DOHH2 (cell line): ENCODE measurements at regions not wholly inside any gene's neighbourhood (a gene's known extent, or its start where the extent isn't known, plus 50 kb on each side); places are given as distances from the start of the nearest gene placed in this dataset.

Experiments used
- H3F3A ChIP-seq: fragments of 200-600 bp; sonication (generic), shearing (Covaris generic); 2 replicates; pipeline ENCODE4 v1.6.0; 2016; ENCODE audit warnings: antibody characterized with exemption, mild to moderate bottlenecking; ENCODE audit not compliant: control insufficient read depth, insufficient read depth
- H3K27ac ChIP-seq: fragments of 200-600 bp; sonication (generic); 2 replicates; pipeline ENCODE4 v1.5.1; 2014; ENCODE audit warnings: low read depth, mild to moderate bottlenecking, low read length, moderate library complexity
- H3K27me3 ChIP-seq: fragments of 200-600 bp; sonication (generic); 2 replicates; pipeline ENCODE4 v1.6.1; 2014; ENCODE audit warnings: mild to moderate bottlenecking, low read length, mixed read lengths; ENCODE audit not compliant: control insufficient read depth
- H3K36me3 ChIP-seq: fragments of 200-600 bp; sonication (generic); 2 replicates; pipeline ENCODE4 v1.6.1; 2014; ENCODE audit warnings: mild to moderate bottlenecking, low read length, moderate library complexity, mixed read lengths; ENCODE audit not compliant: control insufficient read depth
- H3K4me1 ChIP-seq: fragments of 200-600 bp; sonication (generic); 2 replicates; pipeline ENCODE4 v1.6.1; 2014; ENCODE audit warnings: mild to moderate bottlenecking, low read length, mixed read lengths; ENCODE audit not compliant: control insufficient read depth
- H3K4me2 ChIP-seq: fragments of 200-600 bp; sonication (generic); 2 replicates; pipeline ENCODE4 v1.6.0; 2014; ENCODE audit warnings: mild to moderate bottlenecking, low read length, moderate library complexity
- H3K4me3 ChIP-seq: fragments of 200-600 bp; sonication (generic); 2 replicates; pipeline ENCODE4 v1.5.1; 2014; ENCODE audit warnings: mild to moderate bottlenecking, low read length, mixed read lengths
- H3K79me2 ChIP-seq: fragments of 200-600 bp; sonication (generic); 2 replicates; pipeline ENCODE4 v1.6.1; 2014; ENCODE audit warnings: mild to moderate bottlenecking, low read length, mixed read lengths; ENCODE audit not compliant: control insufficient read depth
- H3K9me2 ChIP-seq: fragments of 200-600 bp; sonication (generic); replicated peaks from 2 replicates; pipeline ENCODE4 v1.6.1; 2014; ENCODE audit warnings: mild to moderate bottlenecking, low read length, mixed read lengths; ENCODE audit not compliant: control insufficient read depth
- H3K9me3 ChIP-seq: fragments of 200-600 bp; sonication (generic); 2 replicates; pipeline ENCODE4 v1.6.1; 2014; ENCODE audit warnings: antibody characterized with exemption, low read length, mixed read lengths; ENCODE audit not compliant: control insufficient read depth, insufficient read depth
- H4K20me1 ChIP-seq: fragments of 200-600 bp; sonication (generic); 2 replicates; pipeline ENCODE4 v1.6.0; 2014; ENCODE audit warnings: low read depth, mild to moderate bottlenecking, antibody characterized with exemption, low read length, moderate library complexity; ENCODE audit not compliant: control insufficient read depth, insufficient read depth
- CTCF ChIP-seq: fragments of 200-600 bp; sonication (generic); IDR thresholded peaks from one replicate; pipeline ENCODE4 v1.5.1; 2014; ENCODE audit warnings: antibody characterized with exemption, mild to moderate bottlenecking, low read depth, low read length; ENCODE audit not compliant: poor library complexity, severe bottlenecking
- EZH2phosphoT487 ChIP-seq: fragments of 200-600 bp; sonication (generic); IDR thresholded peaks from 2 replicates; pipeline ENCODE4 v1.6.1; 2017; ENCODE audit warnings: borderline replicate concordance, mild to moderate bottlenecking, antibody characterized with exemption, low read length, moderate library complexity, mixed read lengths

GRCh38 chr13:34012382-34012781 is 194.4 kb downstream of the RFC3 start:
- no peaks in the 10 kb centered on the region for H3F3A ChIP-seq
- H3K36me3 ChIP-seq, result no peaks in the 10 kb centered on the region
- no peaks in the 10 kb centered on the region for H3K9me3 ChIP-seq
- H3K27me3 ChIP-seq, result no peaks in the 10 kb centered on the region
- TF ChIP-seq CTCF, result no peak
- TF ChIP-seq EZH2phosphoT487, result no peak
- no peak overlapping the region for H3K4me2 ChIP-seq
- H3K27ac ChIP-seq, result no peak overlapping the region
- no peaks in the 10 kb centered on the region for H3K79me2 ChIP-seq
- no peak overlapping the region for H3K4me3 ChIP-seq
- H3K9me2 ChIP-seq, result no peaks in the 10 kb centered on the region
- H4K20me1 ChIP-seq, result no peaks in the 10 kb centered on the region
- no peaks in the 10 kb centered on the region for H3K4me1 ChIP-seq

GRCh38 chr13:34013061-34013460 is 195.1 kb downstream of the RFC3 start:
- no peaks in the 10 kb centered on the region for H3K9me2 ChIP-seq
- no peak overlapping the region for H3K4me2 ChIP-seq
- H3F3A ChIP-seq, result no peaks in the 10 kb centered on the region
- no peaks in the 10 kb centered on the region for H4K20me1 ChIP-seq
- H3K27me3 ChIP-seq, result no peaks in the 10 kb centered on the region
- H3K79me2 ChIP-seq, result no peaks in the 10 kb centered on the region
- H3K9me3 ChIP-seq, result no peaks in the 10 kb centered on the region
- no peaks in the 10 kb centered on the region for H3K4me1 ChIP-seq
- no peaks in the 10 kb centered on the region for H3K36me3 ChIP-seq
- H3K4me3 ChIP-seq, result no peak overlapping the region
- TF ChIP-seq CTCF (no peak), EZH2phosphoT487 (no peak)
- H3K27ac ChIP-seq, result no peak overlapping the region

- H3K79me2 ChIP-seq, result no peaks in the 10 kb centered on the region
- H3K27ac ChIP-seq, result no peak overlapping the region
- no peak for TF ChIP-seq EZH2phosphoT487
- TF ChIP-seq CTCF, result no peak
- H3K9me3 ChIP-seq, result 0 out of 2 replicates have a peak, but pooled peaks cover 3% of the 10 kb centered on the region
- H3K4me2 ChIP-seq, result no peak overlapping the region
- no peaks in the 10 kb centered on the region for H3F3A ChIP-seq
- H3K36me3 ChIP-seq, result no peaks in the 10 kb centered on the region
- no peaks in the 10 kb centered on the region for H4K20me1 ChIP-seq
- H3K27me3 ChIP-seq, result no peaks in the 10 kb centered on the region
- H3K9me2 ChIP-seq, result no peaks in the 10 kb centered on the region
- H3K4me3 ChIP-seq, result no peak overlapping the region
- H3K4me1 ChIP-seq, result no peaks in the 10 kb centered on the region
Measured at GRCh38 chr13:34017231-34017630, 199.3 kb downstream of the RFC3 start.

GRCh38 chr13:34019870-34020269 is 201.9 kb downstream of the RFC3 start:
- Histone ChIP-seq H3K4me1 (no peaks in the 10 kb centered on the region), H3K27ac (no peak overlapping the region), H3K9me3 (0 out of 2 replicates have a peak, but pooled peaks cover 3% of the 10 kb centered on the region), H4K20me1 (no peaks in the 10 kb centered on the region), H3K36me3 (no peaks in the 10 kb centered on the region), H3K9me2 (no peaks in the 10 kb centered on the region), H3K4me3 (no peak overlapping the region), H3K27me3 (no peaks in the 10 kb centered on the region), H3K79me2 (no peaks in the 10 kb centered on the region), H3K4me2 (no peak overlapping the region), H3F3A (no peaks in the 10 kb centered on the region)
- no peak for TF ChIP-seq CTCF
- TF ChIP-seq EZH2phosphoT487, result no peak
